GM18505 (cell line): ENCODE measurements at regions not wholly inside any gene's neighbourhood (a gene's known extent, or its start where the extent isn't known, plus 50 kb on each side); places are given as distances from the start of the nearest gene placed in this dataset.
"Not testable (repeated sequence)": the region's sequence is repeated elsewhere in the genome, so short reads cannot be mapped to it uniquely, and the experiment has no call there.

Source experiments
- ATAC-seq: cut with Tn5 transposase; IDR thresholded peaks from one replicate; pipeline ENCODE4 v1.9.1; 2021; ENCODE audit not compliant: unreplicated experiment
- POLR2A ChIP-seq: IDR thresholded peaks from 4 replicates; pipeline ENCODE4 v1.6.1; 2011; ENCODE audit warnings: borderline replicate concordance; ENCODE audit not compliant: insufficient read depth, insufficient read length; ENCODE audit errors: extremely low read depth

- no peak for ATAC-seq
- no peak for TF ChIP-seq POLR2A
Measured at GRCh38 chr15:92805080-92805690, 94.9 kb upstream of the CHD2 start.

DNA sequence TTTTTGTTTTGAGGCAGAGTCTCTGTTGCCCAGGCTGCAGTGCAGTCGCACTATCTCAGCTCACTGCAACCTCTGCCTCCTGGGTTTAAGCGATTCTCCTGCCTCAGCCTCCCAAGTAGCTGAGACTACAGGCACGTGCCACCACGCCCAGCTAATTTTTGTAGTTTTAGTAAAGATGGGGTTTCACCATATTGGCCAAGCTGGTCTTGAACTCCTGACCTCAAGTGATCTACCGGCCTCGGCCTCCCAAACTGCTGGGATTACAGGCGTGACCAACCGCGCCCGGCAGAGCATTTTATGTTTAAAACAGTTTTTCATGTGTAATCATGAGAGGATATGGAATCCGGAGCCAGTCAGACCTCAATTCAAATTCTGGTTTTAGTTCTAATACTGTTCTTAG is 94.0 kb upstream of the CHD2 start:
- ATAC-seq: not testable (repeated sequence)

- no peak for ATAC-seq
- no peak for TF ChIP-seq POLR2A
Measured at GRCh38 chr15:92806763-92807162, 93.4 kb upstream of the CHD2 start.

DNA sequence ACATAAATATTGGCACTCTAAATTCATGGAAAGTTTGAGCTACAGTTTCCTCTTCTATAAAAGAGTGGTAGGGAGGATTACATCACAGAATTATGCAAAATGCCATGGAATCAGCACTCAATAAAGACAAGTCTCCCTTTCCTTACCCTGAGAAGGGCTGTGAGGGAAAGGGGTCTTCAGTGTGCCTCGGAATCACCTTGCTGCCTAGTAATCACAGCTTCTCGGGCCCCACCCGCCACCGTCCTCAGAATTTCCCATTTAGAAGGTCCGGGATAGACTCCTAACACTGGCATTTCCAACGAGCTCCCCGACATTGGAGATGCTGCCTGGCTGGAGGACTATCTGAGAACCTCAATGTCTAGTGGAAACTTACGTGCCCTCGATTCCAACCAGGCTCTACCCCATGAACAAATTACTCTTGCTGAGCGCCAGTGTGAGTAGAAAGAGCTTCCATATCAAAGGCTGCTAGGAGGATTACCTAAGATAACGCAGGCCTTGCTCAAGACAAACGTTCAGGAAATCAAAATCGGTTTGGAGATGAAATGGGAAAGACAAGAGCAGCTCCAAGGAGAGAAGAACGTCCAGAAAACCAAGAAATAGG is 92.1 kb upstream of the CHD2 start:
- ATAC-seq: no peak
- TF ChIP-seq POLR2A: no peak

- ATAC-seq: no peak
- no peak for TF ChIP-seq POLR2A
Measured at GRCh38 chr15:92808598-92809063, 91.5 kb upstream of the CHD2 start.

DNA sequence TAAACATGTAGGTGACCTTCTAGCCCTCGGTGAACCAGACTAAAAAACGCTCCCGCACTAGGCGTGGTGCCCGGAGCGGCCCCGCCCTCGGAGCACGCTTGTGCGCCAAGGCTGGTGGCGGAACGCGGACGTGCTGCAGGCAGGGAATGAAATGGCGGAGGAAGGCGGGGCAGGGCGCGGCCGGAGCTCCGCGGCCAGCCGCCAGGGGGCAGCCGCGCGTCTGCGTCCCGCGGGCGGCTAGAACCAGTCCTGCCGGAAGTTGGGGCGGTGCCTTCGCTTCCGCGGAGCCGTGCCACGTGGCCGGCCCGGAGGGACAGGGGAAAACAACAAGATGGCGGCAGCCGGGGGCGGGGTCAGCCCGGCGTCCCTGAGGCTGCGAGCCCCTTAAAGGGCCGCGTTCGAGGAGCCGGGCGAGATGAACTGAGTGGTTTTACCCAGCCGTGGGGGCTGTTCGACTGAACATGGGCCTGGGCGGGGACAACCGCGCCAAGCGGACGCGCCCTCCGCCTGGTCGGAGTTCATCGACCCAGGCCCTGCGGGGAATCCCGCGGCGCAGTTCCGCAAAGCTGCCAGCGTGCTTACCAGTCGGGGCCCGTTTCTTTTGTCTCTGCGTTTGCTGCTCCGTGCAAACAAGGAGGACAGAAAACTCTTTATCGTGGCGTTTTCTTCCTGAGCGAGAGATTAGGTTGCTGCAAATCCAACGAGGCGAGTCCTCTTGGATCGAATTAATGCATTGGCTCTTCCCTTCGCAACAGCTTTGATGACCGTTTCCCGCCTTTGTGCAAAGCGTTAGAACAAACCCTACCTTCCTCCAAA is 90.9 kb upstream of the CHD2 start:
- ATAC-seq: peak; percentile 83
- peak; percentile 86 for TF ChIP-seq POLR2A

DNA sequence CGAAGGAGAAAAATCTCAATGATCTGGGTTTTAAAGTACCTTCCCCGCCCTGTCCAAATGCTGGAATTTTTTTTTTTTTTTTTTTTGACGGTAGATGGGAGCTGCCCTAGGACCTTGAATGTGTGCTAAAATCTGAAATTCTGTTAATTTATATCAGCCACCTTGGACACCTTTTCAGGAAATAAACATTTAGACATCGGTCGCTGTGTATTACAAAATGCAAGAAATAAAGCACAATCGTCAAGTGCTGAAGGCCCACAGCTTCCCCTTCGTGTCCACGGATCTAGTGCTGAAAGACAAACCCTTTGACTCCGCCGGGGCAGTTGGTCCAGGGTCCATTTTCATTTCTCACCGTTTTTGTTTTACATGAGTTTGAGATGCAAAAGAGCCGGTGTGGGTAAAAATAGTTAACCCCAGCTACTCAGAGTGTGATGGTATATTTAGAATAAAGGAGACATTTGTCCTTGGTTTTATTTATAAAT is 90.2 kb upstream of the CHD2 start:
- TF ChIP-seq POLR2A: peak; percentile 82
- no peak for ATAC-seq

DNA sequence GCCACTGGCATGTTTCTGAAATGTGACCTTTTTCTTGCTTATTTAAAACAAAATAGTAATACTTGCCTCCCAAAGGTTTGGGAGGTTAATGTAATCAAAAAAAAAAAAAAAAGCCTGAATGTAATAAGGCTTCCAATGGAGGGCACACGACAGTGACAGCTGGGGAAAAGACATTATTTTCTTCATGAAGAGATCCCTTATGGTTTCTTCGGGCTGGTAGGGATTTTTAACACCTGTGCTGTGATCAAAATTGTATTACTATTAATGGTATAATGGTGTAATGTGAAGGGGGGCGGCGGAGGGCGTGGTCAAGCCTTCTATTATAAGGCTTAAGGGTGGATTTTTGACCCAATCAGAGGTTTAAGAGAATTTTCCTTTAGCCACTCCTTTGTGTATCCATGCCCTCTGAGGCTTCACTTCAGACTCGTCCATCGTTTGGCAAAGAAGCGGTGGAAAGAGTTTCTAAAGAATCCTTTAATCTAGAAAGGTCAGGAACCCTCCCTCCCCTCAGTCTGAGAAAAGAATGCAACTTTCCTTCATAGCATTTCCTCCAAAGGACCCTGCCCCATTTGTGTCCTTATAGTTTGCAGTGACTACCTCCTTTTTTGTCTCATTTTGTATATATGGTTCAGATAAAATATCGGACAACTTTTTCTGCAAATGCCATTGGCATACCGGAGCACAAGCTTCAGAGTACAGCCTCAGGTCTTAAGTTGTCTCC is 89.5 kb upstream of the CHD2 start:
- ATAC-seq: no peak
- peak; percentile 24 for TF ChIP-seq POLR2A

- ATAC-seq: no peak
- no peak for TF ChIP-seq POLR2A
Measured at GRCh38 chr15:92811148-92811913, 88.8 kb upstream of the CHD2 start.

- ATAC-seq: no peak
Measured at GRCh38 chr15:92812271-92812670, 87.9 kb upstream of the CHD2 start.

DNA sequence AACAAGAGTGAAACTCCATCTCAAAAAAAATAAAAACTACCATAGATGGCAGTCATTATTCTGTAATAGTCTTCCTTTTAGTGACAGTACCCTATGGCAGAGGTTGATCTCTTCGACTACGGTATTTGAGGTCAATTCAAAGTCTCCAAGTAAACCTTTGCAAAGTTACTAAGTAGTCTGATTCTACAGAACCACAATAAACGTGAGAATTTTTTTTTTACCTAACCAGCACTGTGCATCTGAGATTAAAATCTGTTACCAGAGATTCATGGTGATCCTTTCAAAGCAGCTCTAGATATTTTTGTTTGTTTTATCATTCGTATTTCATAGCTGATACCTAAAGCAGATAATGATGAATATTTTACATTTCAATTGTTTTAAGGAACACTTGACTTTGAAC is 86.6 kb upstream of the CHD2 start:
- ATAC-seq: no peak

More at GRCh38 chr15:92812271-92812670, 87.9 kb upstream of the CHD2 start:
- TF ChIP-seq POLR2A: no peak

GRCh38 chr15:92817339-92817886 is 82.7 kb upstream of the CHD2 start:
- no peak for ATAC-seq
- TF ChIP-seq POLR2A: no peak

More for the DNA sequence above, 86.6 kb upstream of the CHD2 start:
- no peak for TF ChIP-seq POLR2A
